Tibial artery (tissue), 4 donors: ENCODE measurements at regions not wholly inside any gene's neighbourhood (a gene's known extent, or its start where the extent isn't known, plus 50 kb on each side); places are given as distances from the start of the nearest gene placed in this dataset.

Experiments used
- DNase-seq, 2 donors: peaks; one replicate each; pipeline ENCODE4 v3.0.0-alpha.2; 2019
- H3K27ac ChIP-seq, 2 donors: fragments of 200-600 bp; sonication (generic) in 1 of 2; 1 replicate in 1 of 2; 2 replicates in 1 of 2; pipeline ENCODE4 v1.5.1; 2018 to 2019; ENCODE audit warnings: mild to moderate bottlenecking in 1 of 2
- H3K27me3 ChIP-seq, 2 donors: fragments of 200-600 bp; sonication (generic) in 1 of 2; one replicate each; pipeline versions ENCODE4 v1.5.1 to v1.6.0; 2016 to 2019
- H3K36me3 ChIP-seq, 3 donors: fragments of 200-600 bp; sonication (generic) in 2 of 3; one replicate each; pipeline ENCODE4 v1.5.1; 2016 to 2019; ENCODE audit warnings: mild to moderate bottlenecking in 2 of 3
- H3K4me1 ChIP-seq, 4 donors: fragments of 200-600 bp; sonication (generic) in 2 of 4; 1 replicate in 3 of 4; 2 replicates in 1 of 4; pipeline ENCODE4 v1.5.1; 2016 to 2019
- H3K4me3 ChIP-seq, 2 donors: fragments of 200-600 bp; sonication (generic) in 1 of 2; 1 replicate in 1 of 2; 2 replicates in 1 of 2; pipeline ENCODE4 v1.5.1; 2018 to 2019; ENCODE audit warnings: mild to moderate bottlenecking in 2 of 2
- H3K9me3 ChIP-seq, 3 donors: fragments of 200-600 bp; sonication (generic) in 1 of 3; one replicate each; pipeline ENCODE4 v1.5.1; 2016 to 2019
- intact Hi-C: fragments of 100-400 bp; cut with DNase I; formaldehyde crosslinking; loops from one replicate; pipeline ENCODE4 v1.15.0; 2023; ENCODE audit warnings: low total_unique reads
- TF ChIP-seq, protein P1 (sequence below), 2 experiments: fragments of 200-600 bp in 1 of 2; fragments of 450-650 bp in 1 of 2; IDR thresholded peaks; one replicate each; pipeline ENCODE4 v1.5.1; 2017 to 2019; ENCODE audit warnings: antibody characterized with exemption in 2 of 2, mild to moderate bottlenecking in 1 of 2, moderate library complexity in 1 of 2

DNA sequence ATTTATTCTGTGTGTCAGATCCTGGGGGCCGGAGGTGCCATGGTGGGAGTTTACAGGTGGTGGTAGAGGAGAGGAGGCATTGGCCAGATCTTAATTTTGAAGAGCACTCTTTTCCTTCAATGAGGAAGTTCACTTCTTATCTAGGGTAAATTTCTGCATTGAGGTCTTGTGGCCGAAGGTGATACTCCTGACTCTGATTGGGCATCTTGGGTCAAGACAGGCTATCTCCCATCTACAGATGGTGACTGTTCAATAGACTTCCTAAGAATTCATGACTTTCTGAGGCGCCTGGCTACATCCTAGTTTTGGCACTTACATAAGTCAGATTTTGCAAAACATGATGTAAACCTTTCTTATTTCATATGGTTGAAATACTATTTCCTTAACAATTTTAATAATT lies 135.2 kb downstream of the SUCLA2 start:
- no peaks in the 10 kb centered on the region for H3K27me3 ChIP-seq

DNA sequence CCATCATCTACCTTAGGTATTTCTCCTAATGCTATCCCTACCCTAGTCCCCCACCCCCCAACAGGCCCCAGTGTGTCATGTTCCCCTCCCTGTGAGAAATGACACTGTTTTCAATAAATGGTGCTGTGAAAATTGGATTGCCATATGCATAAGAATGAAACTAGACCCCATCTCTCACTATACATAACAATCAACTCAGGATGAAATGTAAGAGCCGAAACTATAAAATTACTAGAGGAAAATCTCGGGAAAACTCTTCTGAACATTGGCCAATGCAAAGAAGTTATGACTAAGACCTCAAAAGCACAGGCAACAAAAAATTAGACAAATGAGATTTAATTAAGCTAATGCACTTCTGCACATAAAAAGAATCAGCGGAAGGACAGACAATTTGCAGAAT lies 138.2 kb downstream of the SUCLA2 start:
- Histone ChIP-seq H3K27ac (no peak overlapping the region), H3K4me3 (no peak overlapping the region), H3K9me3 (no peaks in the 10 kb centered on the region), H3K36me3 (no peaks in the 10 kb centered on the region), H3K27me3 (no peaks in the 10 kb centered on the region), H3K4me1 (no peaks in the 10 kb centered on the region)
- intact Hi-C loops: no loop called here
- DNase-seq: no peak
- TF ChIP-seq, protein P1, sequence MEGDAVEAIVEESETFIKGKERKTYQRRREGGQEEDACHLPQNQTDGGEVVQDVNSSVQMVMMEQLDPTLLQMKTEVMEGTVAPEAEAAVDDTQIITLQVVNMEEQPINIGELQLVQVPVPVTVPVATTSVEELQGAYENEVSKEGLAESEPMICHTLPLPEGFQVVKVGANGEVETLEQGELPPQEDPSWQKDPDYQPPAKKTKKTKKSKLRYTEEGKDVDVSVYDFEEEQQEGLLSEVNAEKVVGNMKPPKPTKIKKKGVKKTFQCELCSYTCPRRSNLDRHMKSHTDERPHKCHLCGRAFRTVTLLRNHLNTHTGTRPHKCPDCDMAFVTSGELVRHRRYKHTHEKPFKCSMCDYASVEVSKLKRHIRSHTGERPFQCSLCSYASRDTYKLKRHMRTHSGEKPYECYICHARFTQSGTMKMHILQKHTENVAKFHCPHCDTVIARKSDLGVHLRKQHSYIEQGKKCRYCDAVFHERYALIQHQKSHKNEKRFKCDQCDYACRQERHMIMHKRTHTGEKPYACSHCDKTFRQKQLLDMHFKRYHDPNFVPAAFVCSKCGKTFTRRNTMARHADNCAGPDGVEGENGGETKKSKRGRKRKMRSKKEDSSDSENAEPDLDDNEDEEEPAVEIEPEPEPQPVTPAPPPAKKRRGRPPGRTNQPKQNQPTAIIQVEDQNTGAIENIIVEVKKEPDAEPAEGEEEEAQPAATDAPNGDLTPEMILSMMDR (IDR thresholded peaks at IDR 0.05): no peak

More for the DNA sequence above, 135.2 kb downstream of the SUCLA2 start:
- H3K4me3 ChIP-seq: no peak overlapping the region
- H3K36me3 ChIP-seq: no peaks in the 10 kb centered on the region
- no peaks in the 10 kb centered on the region for H3K4me1 ChIP-seq
- no peak overlapping the region for H3K27ac ChIP-seq
- no peak for DNase-seq
- no peaks in the 10 kb centered on the region for H3K9me3 ChIP-seq
- TF ChIP-seq, protein P1 (IDR thresholded peaks at IDR 0.05): no peak
- intact Hi-C loops: no loop called here

DNA sequence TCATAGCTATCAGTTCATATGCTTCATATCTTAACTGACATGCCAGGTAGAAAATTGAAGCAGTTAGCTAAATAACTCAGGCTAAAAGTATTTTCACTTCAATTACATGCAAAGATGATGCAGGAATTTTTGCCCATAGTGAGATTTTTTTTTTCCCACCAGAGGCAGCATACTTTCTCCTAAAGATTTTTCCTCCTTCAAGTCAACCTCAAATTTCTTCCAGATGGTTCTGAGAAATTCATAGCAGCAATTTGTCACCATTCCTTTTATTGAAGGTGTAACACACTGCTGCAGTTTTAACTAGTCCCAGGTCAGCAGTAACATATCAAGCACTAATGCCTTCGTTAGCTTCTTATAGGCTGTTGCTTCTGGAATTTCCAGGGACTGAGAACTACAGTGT lies 141.9 kb downstream of the SUCLA2 start:
- Histone ChIP-seq H3K4me1 (no peaks in the 10 kb centered on the region), H3K27ac (no peak overlapping the region), H3K9me3 (no peaks in the 10 kb centered on the region), H3K36me3 (no peaks in the 10 kb centered on the region), H3K27me3 (no peaks in the 10 kb centered on the region), H3K4me3 (no peak overlapping the region)
- TF ChIP-seq, protein P1 (IDR thresholded peaks at IDR 0.05): no peak
- intact Hi-C loops: no loop called here
- DNase-seq: no peak

DNA sequence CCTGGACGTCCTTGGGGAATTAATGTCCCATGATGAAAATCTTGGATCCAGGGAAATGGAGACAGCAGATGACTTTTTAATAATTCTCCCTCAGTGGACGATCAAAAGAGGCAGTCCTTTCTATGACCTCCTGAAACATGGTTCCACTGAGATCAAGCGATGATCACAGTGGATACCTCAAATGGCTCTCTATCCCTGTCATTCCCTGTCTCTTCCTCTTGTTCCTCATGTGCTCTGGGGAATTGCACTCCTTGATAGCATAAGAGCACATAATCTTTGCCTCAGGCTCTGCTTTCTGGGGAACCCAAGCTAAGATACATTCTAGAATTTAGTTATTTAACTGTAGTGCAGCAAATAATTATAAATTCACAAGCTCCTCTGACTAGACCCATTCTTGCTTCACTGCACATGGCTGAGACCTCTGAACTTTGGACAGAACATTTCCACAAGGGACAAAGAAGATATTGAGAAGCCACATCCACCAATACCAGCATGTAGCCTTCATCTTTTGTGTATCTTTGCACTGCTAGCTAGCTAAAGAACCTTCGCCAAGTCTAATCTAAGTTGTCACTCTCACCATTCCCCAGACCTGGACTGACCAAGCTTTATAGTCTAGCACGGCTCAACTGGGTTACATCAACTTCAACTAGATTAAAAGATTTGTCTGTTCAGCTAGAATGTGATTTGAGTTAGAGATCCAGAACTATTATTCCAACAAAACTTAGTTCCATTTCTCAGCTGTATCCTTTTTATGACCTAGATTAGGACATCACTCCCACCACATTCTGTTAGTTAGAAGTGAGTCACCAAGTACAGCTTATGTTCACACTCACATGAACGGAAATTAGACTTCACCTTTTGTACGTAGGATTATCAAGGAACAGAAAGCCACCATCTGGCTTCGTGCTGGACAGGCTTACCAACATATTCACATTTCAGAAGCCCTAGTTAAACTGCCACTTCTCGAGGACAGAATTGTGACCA lies 142.7 kb downstream of the SUCLA2 start:
- no peak overlapping the region for H3K27ac ChIP-seq
- H3K4me1 ChIP-seq: no peaks in the 10 kb centered on the region
- no peaks in the 10 kb centered on the region for H3K9me3 ChIP-seq
- no peaks in the 10 kb centered on the region for H3K27me3 ChIP-seq
- H3K36me3 ChIP-seq: no peaks in the 10 kb centered on the region
- no peak for DNase-seq
- H3K4me3 ChIP-seq: no peak overlapping the region
- intact Hi-C loops: no loop called here
- TF ChIP-seq, protein P1 (IDR thresholded peaks at IDR 0.05): no peak

DNA sequence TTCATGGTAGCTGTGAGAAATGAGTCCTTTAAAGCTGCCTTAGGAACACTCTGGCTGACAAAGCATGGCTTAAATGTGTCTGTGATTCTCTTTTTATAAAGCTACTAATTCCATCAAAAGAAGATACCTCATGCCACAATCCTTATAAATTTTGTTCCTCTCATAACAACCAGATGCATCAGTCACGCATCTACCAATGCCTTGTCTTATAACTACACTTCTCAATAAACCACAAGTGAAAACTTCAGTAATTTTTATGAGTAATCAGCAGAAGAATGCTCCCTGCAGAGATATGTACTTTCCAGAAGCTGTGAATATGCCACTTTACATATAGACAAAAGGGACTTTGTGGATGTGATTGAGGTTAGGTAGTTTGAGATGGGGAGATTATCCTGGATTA lies 147.8 kb downstream of the SUCLA2 start:
- no peak overlapping the region for H3K4me3 ChIP-seq
- peaks cover 0 to 5% (median 0%) of the 10 kb centered on the region in 3 donors for H3K9me3 ChIP-seq
- TF ChIP-seq, protein P1 (IDR thresholded peaks at IDR 0.05): no peak
- H3K4me1 ChIP-seq: no peaks in the 10 kb centered on the region
- H3K36me3 ChIP-seq: no peaks in the 10 kb centered on the region
- H3K27me3 ChIP-seq: no peaks in the 10 kb centered on the region
- intact Hi-C loops: no loop called here
- DNase-seq: no peak
- no peak overlapping the region for H3K27ac ChIP-seq
